ENCODE measurements at regions not wholly inside any gene's neighbourhood (a gene's known extent, or its start where the extent isn't known, plus 50 kb on each side); places are given as distances from the start of the nearest gene placed in this dataset.

GRCh38 chr9:113650207-113651131 is 186.9 kb downstream of the RGS3 start:
- H3K4me3 ChIP-seq = no peak overlapping the region
- H3K27ac ChIP-seq = no peak overlapping the region
- intact Hi-C loops (cut with DNase I) = loop anchor here (10.0 kb wide), 2 partner anchors 336 to 376 kb away; partner anchors contain the start of genes CDC26 and PRPF4
- H3K9ac ChIP-seq (ENCODE audit: low read depth in 2 of 2, low read length in 2 of 2) = no peak overlapping the region
- TF ChIP-seq, protein P1, sequence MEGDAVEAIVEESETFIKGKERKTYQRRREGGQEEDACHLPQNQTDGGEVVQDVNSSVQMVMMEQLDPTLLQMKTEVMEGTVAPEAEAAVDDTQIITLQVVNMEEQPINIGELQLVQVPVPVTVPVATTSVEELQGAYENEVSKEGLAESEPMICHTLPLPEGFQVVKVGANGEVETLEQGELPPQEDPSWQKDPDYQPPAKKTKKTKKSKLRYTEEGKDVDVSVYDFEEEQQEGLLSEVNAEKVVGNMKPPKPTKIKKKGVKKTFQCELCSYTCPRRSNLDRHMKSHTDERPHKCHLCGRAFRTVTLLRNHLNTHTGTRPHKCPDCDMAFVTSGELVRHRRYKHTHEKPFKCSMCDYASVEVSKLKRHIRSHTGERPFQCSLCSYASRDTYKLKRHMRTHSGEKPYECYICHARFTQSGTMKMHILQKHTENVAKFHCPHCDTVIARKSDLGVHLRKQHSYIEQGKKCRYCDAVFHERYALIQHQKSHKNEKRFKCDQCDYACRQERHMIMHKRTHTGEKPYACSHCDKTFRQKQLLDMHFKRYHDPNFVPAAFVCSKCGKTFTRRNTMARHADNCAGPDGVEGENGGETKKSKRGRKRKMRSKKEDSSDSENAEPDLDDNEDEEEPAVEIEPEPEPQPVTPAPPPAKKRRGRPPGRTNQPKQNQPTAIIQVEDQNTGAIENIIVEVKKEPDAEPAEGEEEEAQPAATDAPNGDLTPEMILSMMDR (IDR thresholded peaks at IDR 0.05) = no peak
- no peak for DNase-seq
- H3K36me3 ChIP-seq = no peaks in the 10 kb centered on the region
- H3K9me3 ChIP-seq = no peaks in the 10 kb centered on the region
- no peaks in the 10 kb centered on the region for H3K4me1 ChIP-seq
- no peaks in the 10 kb centered on the region for H3K27me3 ChIP-seq

DNA sequence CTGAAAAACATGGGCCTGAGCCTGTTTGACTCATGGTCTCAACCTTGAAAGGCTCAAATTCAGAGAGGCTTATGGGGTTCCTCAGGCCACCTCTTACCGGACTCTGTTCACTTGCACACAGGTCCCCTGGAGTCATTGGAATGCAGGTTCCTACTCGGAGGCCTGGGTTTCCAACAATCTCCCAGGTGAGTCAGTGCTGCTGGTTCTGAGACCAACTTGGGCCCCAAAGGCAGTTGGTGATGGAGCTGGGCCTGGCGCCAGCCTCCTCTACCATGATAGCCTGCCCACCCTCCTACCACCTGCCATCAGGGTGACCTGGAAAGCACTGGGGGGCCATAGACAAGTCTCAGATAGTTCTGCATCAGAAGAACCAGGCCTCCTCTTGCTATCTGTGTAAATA is 188.4 kb downstream of the RGS3 start:
- no peak overlapping the region for H3K27ac ChIP-seq
- H3K36me3 ChIP-seq = no peaks in the 10 kb centered on the region
- H3K9ac ChIP-seq (ENCODE audit: low read depth in 2 of 2, low read length in 2 of 2) = no peak overlapping the region
- no peaks in the 10 kb centered on the region for H3K4me1 ChIP-seq
- no peak overlapping the region for H3K4me3 ChIP-seq
- DNase-seq = no peak
- H3K9me3 ChIP-seq = no peaks in the 10 kb centered on the region
- intact Hi-C loops (cut with DNase I) = loop anchor here (10.0 kb wide), 2 partner anchors 337 to 377 kb away; partner anchors contain the start of genes CDC26 and PRPF4
- TF ChIP-seq, protein P1 (IDR thresholded peaks at IDR 0.05) = no peak
- H3K27me3 ChIP-seq = no peaks in the 10 kb centered on the region

GRCh38 chr9:113652355-113653152 is 189.0 kb downstream of the RGS3 start:
- Histone ChIP-seq H3K9ac (ENCODE audit: low read depth in 2 of 2, low read length in 2 of 2) (no peak overlapping the region), H3K4me1 (no peaks in the 10 kb centered on the region), H3K27me3 (no peaks in the 10 kb centered on the region), H3K27ac (no peak overlapping the region), H3K4me3 (no peak overlapping the region), H3K36me3 (no peaks in the 10 kb centered on the region), H3K9me3 (no peaks in the 10 kb centered on the region)
- TF ChIP-seq, protein P1 (IDR thresholded peaks at IDR 0.05) = no peak
- DNase-seq = no peak
- intact Hi-C loops (cut with DNase I) = loop anchor here (10.0 kb wide), 2 partner anchors 338 to 378 kb away; partner anchors contain the start of genes CDC26 and PRPF4

GRCh38 chr9:113653746-113654604 is 190.4 kb downstream of the RGS3 start:
- H3K36me3 ChIP-seq = no peaks in the 10 kb centered on the region
- no peak overlapping the region for H3K27ac ChIP-seq
- no peak overlapping the region for H3K4me3 ChIP-seq
- no peaks in the 10 kb centered on the region for H3K4me1 ChIP-seq
- TF ChIP-seq, protein P1 (IDR thresholded peaks at IDR 0.05) = no peak
- no peaks in the 10 kb centered on the region for H3K27me3 ChIP-seq
- intact Hi-C loops (cut with DNase I) = loop anchor here (10.0 kb wide), 2 partner anchors 339 to 379 kb away; partner anchors contain the start of genes CDC26 and PRPF4
- H3K9me3 ChIP-seq = no peaks in the 10 kb centered on the region
- H3K9ac ChIP-seq (ENCODE audit: low read depth in 2 of 2, low read length in 2 of 2) = no peak overlapping the region
- no peak for DNase-seq
